GM12878 (cell line): ENCODE measurements at regions not wholly inside any gene's neighbourhood (a gene's known extent, or its start where the extent isn't known, plus 50 kb on each side); places are given as distances from the start of the nearest gene placed in this dataset.
"Not testable (repeated sequence)": the region's sequence is repeated elsewhere in the genome, so short reads cannot be mapped to it uniquely, and the experiment has no call there.

Experiments used
- ATF3 ChIP-seq: IDR thresholded peaks from 2 replicates; pipeline ENCODE4 v1.6.1; 2011; ENCODE audit warnings: low read depth, mild to moderate bottlenecking, low read length, moderate library complexity, borderline replicate concordance; ENCODE audit errors: extremely low read depth
- BCL3 ChIP-seq: IDR thresholded peaks from 2 replicates; pipeline ENCODE4 v1.6.1; 2011; ENCODE audit warnings: borderline replicate concordance, low read depth, mild to moderate bottlenecking, moderate library complexity, low read length; ENCODE audit not compliant: insufficient read depth, poor library complexity, severe bottlenecking
- EZH2 ChIP-seq: IDR thresholded peaks from 2 replicates; pipeline ENCODE4 v1.6.1; 2012; ENCODE audit warnings: low read depth, mild to moderate bottlenecking, control low read depth, inconsistent platforms, low read length, borderline replicate concordance; ENCODE audit not compliant: control insufficient read depth
- HDAC2 ChIP-seq: fragments of 200-600 bp; sonication (generic); IDR thresholded peaks from 2 replicates; pipeline ENCODE4 v1.6.1; 2017
- JUNB ChIP-seq: IDR thresholded peaks from 2 replicates; pipeline ENCODE4 v1.6.1; 2016; ENCODE audit warnings: antibody characterized with exemption, mild to moderate bottlenecking
- MAX ChIP-seq: IDR thresholded peaks from 2 replicates; pipeline ENCODE4 v1.6.1; 2012; ENCODE audit warnings: low read depth, low read length, improper control_type of control experiment
- POLR2A ChIP-seq: IDR thresholded peaks from 2 replicates; pipeline ENCODE4 v1.6.1; 2011; ENCODE audit warnings: low read depth, mild to moderate bottlenecking, low read length
- TAF1 ChIP-seq: IDR thresholded peaks from 2 replicates; pipeline ENCODE4 v1.6.1; 2011; ENCODE audit warnings: mild to moderate bottlenecking, low read depth, low read length, borderline replicate concordance
- TF ChIP-seq, protein P1 (sequence below), 3 experiments: IDR thresholded peaks in 2 of 3; conservative IDR thresholded peaks in 1 of 3; 2 replicates each; pipeline ENCODE4 v1.5.1; 2011; ENCODE audit warnings: low read depth in 3 of 3, low read length in 3 of 3, mild to moderate bottlenecking in 3 of 3, control low read depth in 2 of 3, moderate library complexity in 2 of 3, inconsistent platforms in 1 of 3, mixed read lengths in 1 of 3; ENCODE audit not compliant: control insufficient read depth in 2 of 3, insufficient read depth in 1 of 3; ENCODE audit errors: extremely low read depth in 1 of 3
- TF ChIP-seq, protein P2 (sequence below): fragments of 450-650 bp; IDR thresholded peaks from 2 replicates; pipeline ENCODE4 v1.6.1; 2017; ENCODE audit warnings: mild to moderate bottlenecking, low read depth, inconsistent platforms; ENCODE audit not compliant: poor library complexity, severe bottlenecking

GRCh38 chr11:49789787-49790186 lies 162.4 kb upstream of the OR4C13 start:
- not testable (repeated sequence) for TF ChIP-seq HDAC2, TAF1, EZH2, ATF3, JUNB, MAX, BCL3, POLR2A
- TF ChIP-seq, protein P1, sequence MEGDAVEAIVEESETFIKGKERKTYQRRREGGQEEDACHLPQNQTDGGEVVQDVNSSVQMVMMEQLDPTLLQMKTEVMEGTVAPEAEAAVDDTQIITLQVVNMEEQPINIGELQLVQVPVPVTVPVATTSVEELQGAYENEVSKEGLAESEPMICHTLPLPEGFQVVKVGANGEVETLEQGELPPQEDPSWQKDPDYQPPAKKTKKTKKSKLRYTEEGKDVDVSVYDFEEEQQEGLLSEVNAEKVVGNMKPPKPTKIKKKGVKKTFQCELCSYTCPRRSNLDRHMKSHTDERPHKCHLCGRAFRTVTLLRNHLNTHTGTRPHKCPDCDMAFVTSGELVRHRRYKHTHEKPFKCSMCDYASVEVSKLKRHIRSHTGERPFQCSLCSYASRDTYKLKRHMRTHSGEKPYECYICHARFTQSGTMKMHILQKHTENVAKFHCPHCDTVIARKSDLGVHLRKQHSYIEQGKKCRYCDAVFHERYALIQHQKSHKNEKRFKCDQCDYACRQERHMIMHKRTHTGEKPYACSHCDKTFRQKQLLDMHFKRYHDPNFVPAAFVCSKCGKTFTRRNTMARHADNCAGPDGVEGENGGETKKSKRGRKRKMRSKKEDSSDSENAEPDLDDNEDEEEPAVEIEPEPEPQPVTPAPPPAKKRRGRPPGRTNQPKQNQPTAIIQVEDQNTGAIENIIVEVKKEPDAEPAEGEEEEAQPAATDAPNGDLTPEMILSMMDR (IDR thresholded peaks at IDR 0.05 in 2 of 3, conservative IDR thresholded peaks at IDR 0.05 in 1 of 3; ENCODE audit: control insufficient read depth in 2 of 3, extremely low read depth in 1 of 3, insufficient read depth in 1 of 3, low read depth in 3 of 3, low read length in 3 of 3) = not testable (repeated sequence)
- TF ChIP-seq, protein P2, sequence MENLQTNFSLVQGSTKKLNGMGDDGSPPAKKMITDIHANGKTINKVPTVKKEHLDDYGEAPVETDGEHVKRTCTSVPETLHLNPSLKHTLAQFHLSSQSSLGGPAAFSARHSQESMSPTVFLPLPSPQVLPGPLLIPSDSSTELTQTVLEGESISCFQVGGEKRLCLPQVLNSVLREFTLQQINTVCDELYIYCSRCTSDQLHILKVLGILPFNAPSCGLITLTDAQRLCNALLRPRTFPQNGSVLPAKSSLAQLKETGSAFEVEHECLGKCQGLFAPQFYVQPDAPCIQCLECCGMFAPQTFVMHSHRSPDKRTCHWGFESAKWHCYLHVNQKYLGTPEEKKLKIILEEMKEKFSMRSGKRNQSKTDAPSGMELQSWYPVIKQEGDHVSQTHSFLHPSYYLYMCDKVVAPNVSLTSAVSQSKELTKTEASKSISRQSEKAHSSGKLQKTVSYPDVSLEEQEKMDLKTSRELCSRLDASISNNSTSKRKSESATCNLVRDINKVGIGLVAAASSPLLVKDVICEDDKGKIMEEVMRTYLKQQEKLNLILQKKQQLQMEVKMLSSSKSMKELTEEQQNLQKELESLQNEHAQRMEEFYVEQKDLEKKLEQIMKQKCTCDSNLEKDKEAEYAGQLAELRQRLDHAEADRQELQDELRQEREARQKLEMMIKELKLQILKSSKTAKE = not testable (repeated sequence)
